H1 (cell line): ENCODE measurements at regions not wholly inside any gene's neighbourhood (a gene's known extent, or its start where the extent isn't known, plus 50 kb on each side); places are given as distances from the start of the nearest gene placed in this dataset.

Experiments used
- CTCF ChIA-PET: fragments of 300-600 bp; sonication (Branson Sonifier 250); formaldehyde crosslinking; loops from one replicate; lab custom pipeline; 2021; ENCODE audit not compliant: partially characterized antibody; lab: Charles Lee
- POLR2A ChIA-PET: fragments of 300-600 bp; sonication (Branson Sonifier 250); formaldehyde crosslinking; loops from one replicate; lab custom pipeline; 2021; ENCODE audit warnings: inconsistent platforms; ENCODE audit not compliant: partially characterized antibody; lab: Charles Lee
- DNase-seq, 2 experiments: peaks; one replicate each; pipeline versions ENCODE4 v3.0.0 to v3.0.0-alpha.2; 2010 to 2022; ENCODE audit warnings: low spot score in 2 of 2, low read depth in 1 of 2, mixed read lengths in 1 of 2
- FAIRE-seq: peaks from 2 replicates; lab custom pipeline; 2011; peaks lifted over from hg19 to GRCh38; lab: Jason Lieb, UNC
- H2AFZ ChIP-seq: 2 replicates; pipeline ENCODE4 v1.8.1; 2012; ENCODE audit warnings: low read length, inconsistent platforms
- H2AK5ac ChIP-seq: 2 replicates; pipeline ENCODE4 v1.6.1; 2013; ENCODE audit warnings: low read depth, low read length
- H2BK120ac ChIP-seq: replicated peaks from 2 replicates; pipeline ENCODE3; 2013; ENCODE audit warnings: low read depth, low read length, inconsistent platforms
- H2BK12ac ChIP-seq: 2 replicates; pipeline ENCODE4 v1.6.1; 2013; ENCODE audit warnings: low read depth, low read length
- H2BK15ac ChIP-seq: 2 replicates; pipeline ENCODE4 v1.6.1; 2013; ENCODE audit warnings: low read length
- H2BK20ac ChIP-seq: 2 replicates; pipeline ENCODE4 v1.6.1; 2013; ENCODE audit warnings: low read length
- H2BK5ac ChIP-seq: 2 replicates; pipeline ENCODE4 v1.6.1; 2013; ENCODE audit warnings: low read depth, low read length
- H3K14ac ChIP-seq: 2 replicates; pipeline ENCODE4 v1.6.1; 2013; ENCODE audit warnings: inconsistent platforms; ENCODE audit not compliant: insufficient read length
- H3K18ac ChIP-seq: 2 replicates; pipeline ENCODE4 v1.6.1; 2013; ENCODE audit warnings: low read length; ENCODE audit errors: extremely low read depth
- H3K23ac ChIP-seq: 2 replicates; pipeline ENCODE4 v1.6.1; 2013; ENCODE audit warnings: inconsistent platforms; ENCODE audit not compliant: insufficient read length
- H3K23me2 ChIP-seq: 2 replicates; pipeline ENCODE4 v1.6.1; 2013; ENCODE audit warnings: low read depth, low read length
- H3K27ac ChIP-seq: 2 replicates; pipeline ENCODE4 v1.6.1; 2011; ENCODE audit warnings: low read depth, low read length, inconsistent platforms
- H3K27me3 ChIP-seq, 4 experiments: replicated peaks in 1 of 4; 1 replicate in 1 of 4; 2 replicates in 3 of 4; pipeline versions ENCODE4 v1.6.1 to v1.8.1; 2011 to 2013; ENCODE audit warnings: low read length in 3 of 4, mild to moderate bottlenecking in 3 of 4, inconsistent platforms in 2 of 4, mixed read lengths in 2 of 4, moderate library complexity in 1 of 4; ENCODE audit not compliant: control insufficient read depth in 3 of 4, insufficient read depth in 3 of 4; ENCODE audit errors: extremely low read depth in 1 of 4
- H3K36me3 ChIP-seq, 4 experiments: 2 replicates each; pipeline versions ENCODE4 v1.6.1 to v1.8.1; 2011 to 2013; ENCODE audit warnings: mild to moderate bottlenecking in 4 of 4, low read length in 3 of 4, moderate library complexity in 2 of 4, control low read depth in 1 of 4, inconsistent platforms in 1 of 4; ENCODE audit not compliant: insufficient read depth in 4 of 4, control insufficient read depth in 2 of 4
- H3K4ac ChIP-seq: replicated peaks from 2 replicates; pipeline ENCODE3; 2013; ENCODE audit warnings: low read length, low read depth, mixed read lengths, inconsistent platforms; ENCODE audit not compliant: insufficient read length
- H3K4me1 ChIP-seq, 4 experiments: replicated peaks in 1 of 4; 1 replicate in 1 of 4; 2 replicates in 3 of 4; pipeline versions ENCODE4 v1.6.1 to v1.8.1; 2011 to 2013; ENCODE audit warnings: low read length in 3 of 4, inconsistent platforms in 2 of 4, mixed read lengths in 1 of 4; ENCODE audit not compliant: insufficient read depth in 4 of 4, control insufficient read depth in 3 of 4
- H3K4me2 ChIP-seq, 2 experiments: 2 replicates each; pipeline versions ENCODE4 v1.6.1 to v1.8.1; 2011 to 2013; ENCODE audit warnings: low read depth in 2 of 2, low read length in 2 of 2, control low read depth in 1 of 2, inconsistent platforms in 1 of 2, mild to moderate bottlenecking in 1 of 2; ENCODE audit not compliant: insufficient read depth in 1 of 2
- H3K4me3 ChIP-seq, 4 experiments: fragments of 200-600, 300-600 bp in 1 of 4; sonication (generic), shearing (Covaris generic), sonication (Bioruptor Twin) in 1 of 4; 2 replicates each; pipeline versions ENCODE4 v1.5.1 to v1.8.1; 2011 to 2016; ENCODE audit warnings: low read length in 4 of 4, low read depth in 3 of 4, control low read depth in 2 of 4, inconsistent platforms in 2 of 4, mild to moderate bottlenecking in 2 of 4, mixed read lengths in 1 of 4, moderate library complexity in 1 of 4; ENCODE audit not compliant: insufficient read depth in 2 of 4; ENCODE audit errors: extremely low read depth in 1 of 4
- H3K56ac ChIP-seq: replicated peaks from 2 replicates; pipeline ENCODE3; 2013; ENCODE audit warnings: low read depth, mild to moderate bottlenecking, mixed read lengths, low read length, inconsistent platforms; ENCODE audit not compliant: insufficient read length
- H3K79me1 ChIP-seq: 2 replicates; pipeline ENCODE4 v1.6.1; 2013; ENCODE audit warnings: low read depth, low read length, control low read depth
- H3K79me2 ChIP-seq, 2 experiments: 2 replicates each; pipeline versions ENCODE4 v1.6.1 to v1.8.1; 2012 to 2013; ENCODE audit warnings: low read length in 2 of 2, mild to moderate bottlenecking in 2 of 2, inconsistent platforms in 1 of 2; ENCODE audit not compliant: insufficient read depth in 2 of 2, control insufficient read depth in 1 of 2
- H3K9ac ChIP-seq, 4 experiments: replicated peaks in 1 of 4; 1 replicate in 1 of 4; 2 replicates in 3 of 4; pipeline versions ENCODE4 v1.6.1 to v1.8.1; 2011 to 2013; ENCODE audit warnings: low read depth in 3 of 4, low read length in 3 of 4, control low read depth in 2 of 4, mild to moderate bottlenecking in 2 of 4, moderate library complexity in 2 of 4, inconsistent platforms in 1 of 4; ENCODE audit errors: extremely low read depth in 1 of 4
- H3K9me3 ChIP-seq, 2 experiments: 2 replicates each; pipeline versions ENCODE4 v1.6.1 to v1.8.1; 2012 to 2013; ENCODE audit warnings: mild to moderate bottlenecking in 2 of 2, moderate library complexity in 2 of 2, control low read depth in 1 of 2, inconsistent platforms in 1 of 2, low read depth in 1 of 2, low read length in 1 of 2, mixed read lengths in 1 of 2; ENCODE audit not compliant: insufficient read depth in 2 of 2
- H4K20me1 ChIP-seq, 2 experiments: replicated peaks in 1 of 2; 2 replicates each; pipeline versions ENCODE3 to v1.8.1; 2011 to 2013; ENCODE audit warnings: inconsistent platforms in 2 of 2, low read length in 2 of 2, mild to moderate bottlenecking in 1 of 2; ENCODE audit not compliant: insufficient read depth in 2 of 2, control insufficient read depth in 1 of 2
- H4K5ac ChIP-seq: 2 replicates; pipeline ENCODE4 v1.6.1; 2013; ENCODE audit warnings: low read length, low read depth, mixed read lengths, inconsistent platforms; ENCODE audit not compliant: insufficient read length
- H4K8ac ChIP-seq: 2 replicates; pipeline ENCODE4 v1.8.0; 2013; ENCODE audit warnings: mild to moderate bottlenecking, moderate library complexity, low read length, inconsistent platforms; ENCODE audit not compliant: insufficient read depth; ENCODE audit errors: extremely low read depth
- H4K91ac ChIP-seq: replicated peaks from 2 replicates; pipeline ENCODE3; 2013; ENCODE audit warnings: low read length, mixed read lengths, inconsistent platforms; ENCODE audit not compliant: insufficient read length
- BACH1 ChIP-seq: IDR thresholded peaks from 2 replicates; pipeline ENCODE4 v1.6.1; 2012; ENCODE audit warnings: low read length, improper control_type of control experiment
- BCL11A ChIP-seq, 2 experiments: IDR thresholded peaks; one replicate each; pipeline ENCODE4 v1.6.1; 2011; ENCODE audit warnings: low read depth in 2 of 2, low read length in 2 of 2, mild to moderate bottlenecking in 2 of 2
- BRCA1 ChIP-seq: IDR thresholded peaks from 2 replicates; pipeline ENCODE4 v1.6.1; 2012; ENCODE audit warnings: low read depth, low read length, improper control_type of control experiment
- CHD2 ChIP-seq: IDR thresholded peaks from 2 replicates; pipeline ENCODE4 v1.6.1; 2012; ENCODE audit warnings: low read length, improper control_type of control experiment
- EGR1 ChIP-seq: IDR thresholded peaks from 2 replicates; pipeline ENCODE4 v1.6.1; 2011; ENCODE audit warnings: low read depth, low read length, borderline replicate concordance
- EZH2 ChIP-seq: fragments of 200-600 bp; sonication (generic); IDR thresholded peaks from 2 replicates; pipeline ENCODE4 v1.7.1; 2012; ENCODE audit warnings: low read depth, mild to moderate bottlenecking, moderate library complexity, low read length, inconsistent platforms; ENCODE audit not compliant: severe bottlenecking
- FOSL1 ChIP-seq: IDR thresholded peaks from 2 replicates; pipeline ENCODE4 v1.6.1; 2011; ENCODE audit warnings: mild to moderate bottlenecking, low read depth, low read length, moderate library complexity; ENCODE audit not compliant: insufficient read depth
- JUN ChIP-seq: IDR thresholded peaks from 2 replicates; pipeline ENCODE4 v1.6.1; 2011; ENCODE audit warnings: low read depth, mild to moderate bottlenecking, improper control_type of control experiment, low read length
- KDM5A ChIP-seq: fragments of 200-600 bp; IDR thresholded peaks from 2 replicates; pipeline ENCODE4 v1.7.1; 2012; ENCODE audit warnings: mild to moderate bottlenecking, low read length, inconsistent platforms, mixed read lengths
- PHF8 ChIP-seq: fragments of 200-600 bp; sonication (generic); conservative IDR thresholded peaks from 2 replicates; pipeline ENCODE4 v1.7.1; 2012; ENCODE audit warnings: low read depth, mild to moderate bottlenecking, inconsistent platforms, low read length, moderate library complexity
- POLR2A ChIP-seq, 2 experiments: IDR thresholded peaks; 1 replicate in 1 of 2; 2 replicates in 1 of 2; pipeline ENCODE4 v1.6.1; 2011; ENCODE audit warnings: low read depth in 2 of 2, low read length in 2 of 2, mild to moderate bottlenecking in 2 of 2; ENCODE audit errors: control extremely low read depth in 1 of 2
- SIRT6 ChIP-seq: IDR thresholded peaks from one replicate; pipeline ENCODE4 v1.7.1; 2012; ENCODE audit warnings: low read length, inconsistent platforms
- SP4 ChIP-seq: IDR thresholded peaks from 2 replicates; pipeline ENCODE4 v1.6.1; 2012; ENCODE audit warnings: low read length, inconsistent platforms
- WGBS, 2 experiments: shearing (Covaris generic) in 1 of 2; methylation state at CpG; one replicate each; pipeline versions ENCODE4 v1.1.6 to v1.1.7; 2013 to 2015; ENCODE audit warnings: low lambda C conversion rate in 2 of 2, mixed read lengths in 2 of 2, inconsistent platforms in 1 of 2, low coverage in 1 of 2, missing lambda C conversion rate in 1 of 2; ENCODE audit not compliant: insufficient replicate concordance in 2 of 2, insufficient coverage in 1 of 2, insufficient read length in 1 of 2; ENCODE audit errors: extremely low coverage in 1 of 2, missing lambda C conversion rate in 1 of 2; 5-methylcytosine and 5-hydroxymethylcytosine counted together
- TF ChIP-seq, protein P1 (sequence below), 3 experiments: IDR thresholded peaks; 1 replicate in 2 of 3; 2 replicates in 1 of 3; pipeline versions ENCODE4 v1.5.1 to v1.6.1; 2011; ENCODE audit warnings: low read length in 3 of 3, mild to moderate bottlenecking in 3 of 3, inconsistent platforms in 2 of 3, low read depth in 1 of 3, moderate library complexity in 1 of 3; ENCODE audit not compliant: insufficient read depth in 1 of 3; ENCODE audit errors: control extremely low read depth in 1 of 3

DNA sequence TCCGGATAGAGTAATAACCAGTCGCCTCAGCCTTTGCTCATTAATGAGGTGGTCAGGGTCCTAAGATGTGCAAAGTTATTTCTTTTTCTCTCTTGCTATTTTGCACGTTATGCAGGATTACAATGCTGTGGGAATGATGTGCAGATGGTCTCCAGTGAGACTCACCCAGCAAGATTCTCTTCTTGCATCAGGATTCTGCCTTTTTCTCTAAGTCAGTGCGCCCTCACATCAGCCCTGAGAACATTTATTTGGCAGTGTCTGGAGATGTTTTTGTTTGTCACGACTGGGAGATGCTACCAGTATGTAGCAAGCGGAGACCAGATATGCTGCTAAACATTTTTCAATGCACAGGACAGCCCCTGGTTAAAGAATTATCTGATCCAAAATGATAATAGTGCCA is 280.3 kb upstream of the WWC1 start:
- no peaks in the 10 kb centered on the region for H3K79me1 ChIP-seq
- H3K4me3 ChIP-seq: no peak overlapping the region
- no peak overlapping the region for H3K23ac ChIP-seq
- H3K79me2 ChIP-seq: no peaks in the 10 kb centered on the region
- H2BK5ac ChIP-seq: no peak overlapping the region
- H3K14ac ChIP-seq: no peak overlapping the region
- POLR2A ChIA-PET: no interaction called here
- H4K5ac ChIP-seq: no peak overlapping the region
- FAIRE-seq: peak; percentile 24
- no peak overlapping the region for H2BK15ac ChIP-seq
- H3K23me2 ChIP-seq: no peaks in the 10 kb centered on the region; the same call in 1 of the 2 replicates
- no peaks in the 10 kb centered on the region for H3K27me3 ChIP-seq
- no peak overlapping the region for H3K18ac ChIP-seq
- no peak overlapping the region for H4K91ac ChIP-seq
- H2AFZ ChIP-seq: no peak overlapping the region
- H3K4me1 ChIP-seq: no peaks in the 10 kb centered on the region
- H3K56ac ChIP-seq: no peak overlapping the region
- no peak overlapping the region for H2BK12ac ChIP-seq
- no peaks in the 10 kb centered on the region for H3K9me3 ChIP-seq
- H2BK120ac ChIP-seq: no peak overlapping the region
- no peak overlapping the region for H3K9ac ChIP-seq
- DNase-seq: no peak
- 85% methylated on average over 6 of the region's 6 CpGs; no CpG with 5 or more reads in 1 of the 2 experiments for WGBS, 2 experiments
- no peak overlapping the region for H3K27ac ChIP-seq
- no peak overlapping the region for H2BK20ac ChIP-seq
- H2AK5ac ChIP-seq: no peak overlapping the region
- H4K20me1 ChIP-seq: no peaks in the 10 kb centered on the region
- CTCF ChIA-PET: interaction anchor here (1.1 kb wide), 1 partner anchor 31 kb away, joined by 4 read pairs; no protein-coding TSS in a partner anchor
- no peaks in the 10 kb centered on the region for H3K36me3 ChIP-seq
- H4K8ac ChIP-seq: no peak overlapping the region
- H3K4me2 ChIP-seq: no peak overlapping the region
- no peak overlapping the region for H3K4ac ChIP-seq
- TF ChIP-seq SIRT6 (no peak), POLR2A (IDR thresholded peaks at IDR 0.05; ENCODE audit: control extremely low read depth in 1 of 2, low read depth in 2 of 2, low read length in 2 of 2) (no peak), FOSL1 (no peak), EGR1 (no peak), EZH2 (no peak), BACH1 (no peak), SP4 (no peak), KDM5A (no peak), JUN (no peak), CHD2 (no peak), BCL11A (IDR thresholded peaks at IDR 0.05; ENCODE audit: low read depth in 2 of 2, low read length in 2 of 2) (no peak), BRCA1 (no peak), PHF8 (no peak)
- TF ChIP-seq, protein P1, sequence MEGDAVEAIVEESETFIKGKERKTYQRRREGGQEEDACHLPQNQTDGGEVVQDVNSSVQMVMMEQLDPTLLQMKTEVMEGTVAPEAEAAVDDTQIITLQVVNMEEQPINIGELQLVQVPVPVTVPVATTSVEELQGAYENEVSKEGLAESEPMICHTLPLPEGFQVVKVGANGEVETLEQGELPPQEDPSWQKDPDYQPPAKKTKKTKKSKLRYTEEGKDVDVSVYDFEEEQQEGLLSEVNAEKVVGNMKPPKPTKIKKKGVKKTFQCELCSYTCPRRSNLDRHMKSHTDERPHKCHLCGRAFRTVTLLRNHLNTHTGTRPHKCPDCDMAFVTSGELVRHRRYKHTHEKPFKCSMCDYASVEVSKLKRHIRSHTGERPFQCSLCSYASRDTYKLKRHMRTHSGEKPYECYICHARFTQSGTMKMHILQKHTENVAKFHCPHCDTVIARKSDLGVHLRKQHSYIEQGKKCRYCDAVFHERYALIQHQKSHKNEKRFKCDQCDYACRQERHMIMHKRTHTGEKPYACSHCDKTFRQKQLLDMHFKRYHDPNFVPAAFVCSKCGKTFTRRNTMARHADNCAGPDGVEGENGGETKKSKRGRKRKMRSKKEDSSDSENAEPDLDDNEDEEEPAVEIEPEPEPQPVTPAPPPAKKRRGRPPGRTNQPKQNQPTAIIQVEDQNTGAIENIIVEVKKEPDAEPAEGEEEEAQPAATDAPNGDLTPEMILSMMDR (IDR thresholded peaks at IDR 0.05; ENCODE audit: control extremely low read depth in 1 of 3, insufficient read depth in 1 of 3, low read depth in 1 of 3, low read length in 3 of 3): no peak
